IMR-90 (cell line): ENCODE measurements at regions not wholly inside any gene's neighbourhood (a gene's known extent, or its start where the extent isn't known, plus 50 kb on each side); places are given as distances from the start of the nearest gene placed in this dataset.
A peak's percentile ranks its signal among the peaks of the same experiment; 100 is the strongest.

ENCODE experiments used
- ATAC-seq: fragments of 200-7000 bp; cut with Tn5 transposase; 2 replicates; pipeline ENCODE4 v1.9.1; 2020; ENCODE audit warnings: low read depth, mild to moderate bottlenecking, moderate library complexity
- BruUV-seq: library from RNA; stranded (reverse); fragments of 400-500 nt; replicated peaks from 2 replicates; lab custom pipeline; 2021; lab: Mats Ljungman, UMichigan
- CTCF ChIA-PET: fragments of 300-600 bp; formaldehyde crosslinking; extraction: SDS; loops from one replicate; lab custom pipeline; 2021; ENCODE audit warnings: antibody characterized with exemption; lab: Yijun Ruan, JAX
- POLR2A ChIA-PET: fragments of 300-600 bp; sonication (Branson Sonifier 250); formaldehyde crosslinking; loops from one replicate; lab custom pipeline; 2022; ENCODE audit warnings: antibody characterized with exemption; ENCODE audit not compliant: unreplicated experiment; lab: Charles Lee
- DNase-seq: peaks from one replicate; pipeline ENCODE4 v3.0.0; 2013
- H2AFZ ChIP-seq: replicated peaks from 2 replicates; pipeline ENCODE3; 2013; ENCODE audit warnings: low read length, mild to moderate bottlenecking; ENCODE audit not compliant: poor library complexity
- H2AK5ac ChIP-seq: 2 replicates; pipeline ENCODE4 v1.6.1; 2013; ENCODE audit warnings: low read depth, low read length, inconsistent platforms
- H2AK9ac ChIP-seq: replicated peaks from 2 replicates; pipeline ENCODE3; 2013; ENCODE audit warnings: mild to moderate bottlenecking, low read depth, low read length, moderate library complexity; ENCODE audit not compliant: poor library complexity
- H2BK120ac ChIP-seq: 2 replicates; pipeline ENCODE4 v1.6.1; 2013; ENCODE audit warnings: low read depth, low read length, inconsistent platforms
- H2BK15ac ChIP-seq: 3 replicates; pipeline ENCODE4 v1.6.1; 2013; ENCODE audit warnings: low read depth, low read length, inconsistent platforms
- H2BK20ac ChIP-seq: 2 replicates; pipeline ENCODE4 v1.6.1; 2013; ENCODE audit warnings: low read depth, mild to moderate bottlenecking, inconsistent platforms, low read length, moderate library complexity
- H2BK5ac ChIP-seq: 2 replicates; pipeline ENCODE4 v1.6.1; 2013; ENCODE audit warnings: mild to moderate bottlenecking, low read depth, low read length, inconsistent platforms; ENCODE audit not compliant: poor library complexity, severe bottlenecking
- H3K14ac ChIP-seq: replicated peaks from 2 replicates; pipeline ENCODE4 v1.6.1; 2013; ENCODE audit warnings: low read depth, low read length, inconsistent platforms
- H3K18ac ChIP-seq: 2 replicates; pipeline ENCODE4 v1.6.1; 2013; ENCODE audit warnings: low read depth, low read length, control low read depth
- H3K23ac ChIP-seq: 2 replicates; pipeline ENCODE4 v1.6.1; 2013; ENCODE audit warnings: low read depth, low read length, inconsistent platforms
- H3K27ac ChIP-seq: 2 replicates; pipeline ENCODE4 v1.5.1; 2013; ENCODE audit warnings: mild to moderate bottlenecking, control low read depth, low read length; ENCODE audit not compliant: insufficient read depth
- H3K27me3 ChIP-seq: 2 replicates; pipeline ENCODE4 v1.6.1; 2013; ENCODE audit warnings: low read length; ENCODE audit not compliant: control insufficient read depth, insufficient read depth
- H3K36me3 ChIP-seq: 2 replicates; pipeline ENCODE4 v1.6.1; 2013; ENCODE audit warnings: low read length, mixed read lengths; ENCODE audit not compliant: control insufficient read depth, insufficient read depth
- H3K4ac ChIP-seq: 2 replicates; pipeline ENCODE4 v1.6.1; 2013; ENCODE audit warnings: low read depth, low read length, inconsistent platforms
- H3K4me1 ChIP-seq: 2 replicates; pipeline ENCODE4 v1.6.1; 2013; ENCODE audit warnings: low read length, mixed read lengths; ENCODE audit not compliant: control insufficient read depth, insufficient read depth
- H3K4me2 ChIP-seq: 2 replicates; pipeline ENCODE4 v1.6.1; 2013; ENCODE audit warnings: low read depth, mild to moderate bottlenecking, control low read depth, low read length, moderate library complexity
- H3K4me3 ChIP-seq: 2 replicates; pipeline ENCODE4 v1.5.1; 2013; ENCODE audit warnings: low read depth, mild to moderate bottlenecking, control low read depth, low read length, moderate library complexity; ENCODE audit not compliant: insufficient read depth
- H3K56ac ChIP-seq: 2 replicates; pipeline ENCODE4 v1.6.1; 2013; ENCODE audit warnings: low read length, inconsistent platforms; ENCODE audit not compliant: insufficient read depth; ENCODE audit errors: extremely low read depth
- H3K79me1 ChIP-seq, 2 experiments: 2 replicates each; pipeline ENCODE4 v1.6.1; 2013; ENCODE audit warnings: low read length in 2 of 2, inconsistent platforms in 1 of 2, low read depth in 1 of 2
- H3K9ac ChIP-seq: 2 replicates; pipeline ENCODE4 v1.6.1; 2013; ENCODE audit warnings: low read depth, low read length, control low read depth
- H3K9me1 ChIP-seq: 2 replicates; pipeline ENCODE4 v1.6.1; 2013; ENCODE audit warnings: low read length, inconsistent platforms; ENCODE audit not compliant: insufficient read depth
- H3K9me3 ChIP-seq: 2 replicates; pipeline ENCODE4 v1.6.1; 2013; ENCODE audit warnings: low read length; ENCODE audit not compliant: control insufficient read depth, insufficient read depth
- H4K20me1 ChIP-seq: 2 replicates; pipeline ENCODE4 v1.6.1; 2013; ENCODE audit warnings: low read length, inconsistent platforms; ENCODE audit not compliant: insufficient read depth
- H4K5ac ChIP-seq: 2 replicates; pipeline ENCODE4 v1.6.1; 2013; ENCODE audit warnings: mild to moderate bottlenecking, low read depth, low read length, control low read depth
- H4K8ac ChIP-seq, 2 experiments: 2 replicates each; pipeline ENCODE4 v1.6.1; 2013; ENCODE audit warnings: low read depth in 2 of 2, low read length in 2 of 2, control low read depth in 1 of 2, inconsistent platforms in 1 of 2
- H4K91ac ChIP-seq: 2 replicates; pipeline ENCODE4 v1.6.1; 2013; ENCODE audit warnings: low read depth, low read length, inconsistent platforms; ENCODE audit not compliant: insufficient read depth
- CHD1 ChIP-seq: IDR thresholded peaks from 2 replicates; pipeline ENCODE4 v1.6.1; 2012; ENCODE audit warnings: low read depth, low read length, improper control_type of control experiment
- FOS ChIP-seq: fragments of 150-350 bp; IDR thresholded peaks from 2 replicates; pipeline ENCODE4 v1.6.1; 2016; ENCODE audit warnings: low read depth, low read length
- WGBS, 2 experiments: methylation state at CpG; one replicate each; pipeline versions ENCODE4 v1.1.5 to v1.1.7; 2013; ENCODE audit warnings: missing lambda C conversion rate in 2 of 2; ENCODE audit not compliant: insufficient read length in 1 of 2; ENCODE audit errors: extremely low coverage in 2 of 2; 5-methylcytosine and 5-hydroxymethylcytosine counted together
- dilution Hi-C: fragments of 300-500 bp; cut with HindIII; formaldehyde crosslinking; loops from one replicate; pipeline ENCODE4 v1.14.3; 2018; ENCODE audit warnings: low sequenced_read_pairs; ENCODE audit not compliant: unreplicated experiment
- in situ Hi-C: fragments of 300-500 bp; cut with MboI; formaldehyde crosslinking; loops from 3 replicates; pipeline ENCODE4 v1.14.3; 2019; ENCODE audit warnings: low sequenced_read_pairs, inconsistent platforms, mixed read lengths
- intact Hi-C: fragments of 100-400 bp; cut with micrococcal nuclease; formaldehyde crosslinking; loops from 2 replicates; pipeline ENCODE4 v1.10.0; 2022

- H2AK9ac ChIP-seq: no peak overlapping the region
- H3K36me3 ChIP-seq: no peaks in the 10 kb centered on the region
- no peak overlapping the region for H3K27ac ChIP-seq
- no peak overlapping the region for H3K56ac ChIP-seq
- H2BK120ac ChIP-seq: no peak overlapping the region
- peaks cover 12% of the 10 kb centered on the region for H3K9me3 ChIP-seq
- H2AFZ ChIP-seq: no peak overlapping the region
- no peak for TF ChIP-seq CHD1
- no peak for TF ChIP-seq FOS
- no peaks in the 10 kb centered on the region for H3K79me1 ChIP-seq
- no peak overlapping the region for H3K9ac ChIP-seq
- H3K4me3 ChIP-seq: no peak overlapping the region
- H3K27me3 ChIP-seq: no peaks in the 10 kb centered on the region
- H3K18ac ChIP-seq: peak overlapping the region; percentile 64; the same call in 1 of the 2 replicates
- POLR2A ChIA-PET: no interaction called here
- no peak overlapping the region; the same call in 1 of the 2 replicates for H3K4me2 ChIP-seq
- H3K23ac ChIP-seq: no peak overlapping the region
- H4K8ac ChIP-seq: no peak overlapping the region
- no peak overlapping the region for H2BK5ac ChIP-seq
- intact Hi-C loops (no loop called here), dilution Hi-C loops (no loop called here), in situ Hi-C loops (no loop called here)
- WGBS, 2 experiments: no CpG with 5 or more reads among the region's 2 CpGs
- DNase-seq (peak; percentile 64), ATAC-seq (peak; percentile 53; the same call in 1 of the 2 replicates)
- no peak overlapping the region for H2BK15ac ChIP-seq
- H4K5ac ChIP-seq: no peak overlapping the region
- H3K9me1 ChIP-seq: no peaks in the 10 kb centered on the region
- no peak overlapping the region for H2AK5ac ChIP-seq
- no peaks in the 10 kb centered on the region for H4K20me1 ChIP-seq
- H4K91ac ChIP-seq: no peak overlapping the region
- CTCF ChIA-PET: no interaction called here
- no peak overlapping the region for H3K14ac ChIP-seq
- H2BK20ac ChIP-seq: no peak overlapping the region
- BruUV-seq: no TSS peak
- no peaks in the 10 kb centered on the region for H3K4me1 ChIP-seq
- no peak overlapping the region for H3K4ac ChIP-seq
Measured at GRCh38 chr15:49758856-49759255, 138.0 kb downstream of the DTWD1 start.
